B cell (primary cell): ENCODE measurements at regions not wholly inside any gene's neighbourhood (a gene's known extent, or its start where the extent isn't known, plus 50 kb on each side); places are given as distances from the start of the nearest gene placed in this dataset.

Source experiments
- ATAC-seq: fragments of 200-7000 bp; cut with Tn5 transposase; one replicate; pipeline ENCODE4 v1.10.0; 2021; ENCODE audit warnings: low read depth, mild to moderate bottlenecking, moderate number of reproducible peaks, moderate library complexity
- CTCF ChIA-PET: fragments of 350-600 bp; sonication (Branson Sonifier 250); formaldehyde crosslinking; loops from one replicate; lab custom pipeline; 2021; ENCODE audit warnings: antibody characterized with exemption, inconsistent platforms; lab: Charles Lee
- POLR2A ChIA-PET: fragments of 350-600 bp; sonication (Branson Sonifier 250); formaldehyde crosslinking; loops from one replicate; lab custom pipeline; 2021; ENCODE audit warnings: antibody characterized with exemption; lab: Charles Lee
- DNase-seq: peaks from one replicate; pipeline ENCODE4 v3.0.0; 2013
- H2AFZ ChIP-seq: 2 replicates; pipeline ENCODE4 v1.6.1; 2012; ENCODE audit warnings: mild to moderate bottlenecking, low read depth, low read length; ENCODE audit not compliant: insufficient read depth, poor library complexity, severe bottlenecking
- H3K27ac ChIP-seq, 2 donors: 1 replicate in 1 of 2; 2 replicates in 1 of 2; pipeline ENCODE4 v1.5.1; 2012 to 2013; ENCODE audit warnings: low read length in 2 of 2, mild to moderate bottlenecking in 2 of 2, moderate library complexity in 1 of 2
- H3K27me3 ChIP-seq, 4 experiments: fragments of 200-600 bp in 1 of 4; sonication (generic) in 1 of 4; replicated peaks in 1 of 4; 1 replicate in 2 of 4; 2 replicates in 2 of 4; pipeline versions ENCODE4 v1.6.1 to v1.7.0; 2013 to 2016; ENCODE audit warnings: low read length in 3 of 4, mild to moderate bottlenecking in 2 of 4, mixed read lengths in 1 of 4, moderate library complexity in 1 of 4; ENCODE audit not compliant: insufficient read depth in 4 of 4, control insufficient read depth in 3 of 4; ENCODE audit errors: control extremely low read depth in 1 of 4
- H3K36me3 ChIP-seq, 2 experiments: replicated peaks in 1 of 2; 1 replicate in 1 of 2; 2 replicates in 1 of 2; pipeline versions ENCODE4 v1.6.1 to v1.7.1; 2013; ENCODE audit warnings: low read length in 1 of 2; ENCODE audit not compliant: insufficient read depth in 2 of 2, control insufficient read depth in 1 of 2; ENCODE audit errors: control extremely low read depth in 1 of 2, extremely low read depth in 1 of 2
- H3K4me1 ChIP-seq, 2 donors: fragments of 200-600 bp in 1 of 2; sonication (generic) in 1 of 2; 1 replicate in 1 of 2; 2 replicates in 1 of 2; pipeline versions ENCODE4 v1.5.1 to v1.6.1; 2013 to 2017; ENCODE audit warnings: low read length in 2 of 2; ENCODE audit not compliant: control insufficient read depth in 2 of 2, insufficient read depth in 2 of 2
- H3K4me2 ChIP-seq: replicated peaks from 2 replicates; pipeline ENCODE3; 2012; ENCODE audit warnings: mild to moderate bottlenecking, low read depth, low read length; ENCODE audit not compliant: poor library complexity, severe bottlenecking
- H3K4me3 ChIP-seq, 5 experiments: fragments of 200-600 bp in 1 of 5; sonication (generic) in 1 of 5; 1 replicate in 3 of 5; 2 replicates in 2 of 5; pipeline versions ENCODE4 v1.5.1 to v1.7.0; 2011 to 2016; ENCODE audit warnings: low read length in 4 of 5, mild to moderate bottlenecking in 4 of 5, low read depth in 2 of 5, control low read depth in 1 of 5, moderate library complexity in 1 of 5; ENCODE audit not compliant: insufficient read depth in 1 of 5; ENCODE audit errors: control extremely low read depth in 1 of 5, extremely low read depth in 1 of 5
- H3K79me2 ChIP-seq: fragments of 200-600 bp; sonication (generic); one replicate; pipeline ENCODE4 v1.6.0; 2016; ENCODE audit warnings: low read length; ENCODE audit not compliant: control insufficient read depth, insufficient read depth
- H3K9ac ChIP-seq: fragments of 200-600 bp; sonication (generic); 2 replicates; pipeline ENCODE4 v1.6.1; 2017; ENCODE audit warnings: mild to moderate bottlenecking, low read length, moderate library complexity
- H3K9me3 ChIP-seq, 3 donors: one replicate each; pipeline versions ENCODE4 v1.6.1 to v1.7.1; 2013; ENCODE audit warnings: low read length in 2 of 3; ENCODE audit not compliant: control insufficient read depth in 2 of 3, insufficient read depth in 1 of 3; ENCODE audit errors: control extremely low read depth in 1 of 3
- H4K20me1 ChIP-seq: 2 replicates; pipeline ENCODE4 v1.6.0; 2012; ENCODE audit warnings: mild to moderate bottlenecking, low read length; ENCODE audit not compliant: insufficient read depth, control insufficient read depth, poor library complexity, severe bottlenecking
- H3K27ac Mint-ChIP-seq: one replicate; pipeline ENCODE4 v1.8.0; 2021; ENCODE audit warnings: mixed read lengths
- H3K27me3 Mint-ChIP-seq: one replicate; pipeline ENCODE4 v1.8.0; 2021; ENCODE audit warnings: mixed read lengths
- H3K4me1 Mint-ChIP-seq: one replicate; pipeline ENCODE4 v1.8.0; 2021; ENCODE audit warnings: mixed read lengths
- H3K4me3 Mint-ChIP-seq: one replicate; pipeline ENCODE4 v1.8.0; 2021; ENCODE audit warnings: mixed read lengths
- H3K9me3 Mint-ChIP-seq: one replicate; pipeline ENCODE4 v1.8.0; 2022; ENCODE audit warnings: mixed read lengths; ENCODE audit not compliant: insufficient read depth
- EZH2 ChIP-seq: IDR thresholded peaks from 2 replicates; pipeline ENCODE4 v1.6.1; 2012; ENCODE audit warnings: borderline replicate concordance, low read depth, mild to moderate bottlenecking, moderate library complexity, low read length; ENCODE audit not compliant: insufficient read depth, poor library complexity, severe bottlenecking
- WGBS: methylation state at CpG from one replicate; pipeline ENCODE4 v1.1.5; 2013; ENCODE audit warnings: missing lambda C conversion rate; ENCODE audit not compliant: insufficient coverage; 5-methylcytosine and 5-hydroxymethylcytosine counted together
- intact Hi-C: fragments of 100-400 bp; cut with micrococcal nuclease; formaldehyde crosslinking; loops from one replicate; pipeline ENCODE4 v1.10.0; 2022
- TF ChIP-seq, protein P1 (sequence below): fragments of 200-600 bp; IDR thresholded peaks from one replicate; pipeline ENCODE4 v1.8.0; 2022; ENCODE audit warnings: antibody characterized with exemption, mild to moderate bottlenecking

DNA sequence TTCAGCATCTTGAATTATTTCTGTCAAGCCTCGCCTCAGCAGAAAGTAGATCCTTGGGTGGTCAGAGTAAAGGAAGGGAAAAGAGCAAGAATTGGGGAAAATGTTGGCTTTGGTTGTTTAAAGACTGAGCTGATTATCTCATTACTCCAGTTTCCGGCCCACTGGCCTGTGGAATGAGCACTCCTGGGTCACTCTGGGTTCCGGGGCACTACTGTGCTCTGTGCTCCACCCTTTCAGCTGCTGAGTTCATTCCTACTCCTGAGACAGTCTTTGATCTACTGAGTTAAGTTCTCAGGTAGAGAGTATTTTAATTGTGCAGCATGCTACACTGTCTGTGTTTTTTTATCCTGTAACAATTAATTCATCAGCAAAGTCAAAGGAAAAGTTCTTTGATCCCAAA is 427.7 kb downstream of the CDH2 start:
- no peak for DNase-seq
- H3K9me3 Mint-ChIP-seq = no peaks in the 10 kb centered on the region
- CTCF ChIA-PET = no interaction called here
- no peak for TF ChIP-seq EZH2
- TF ChIP-seq, protein P1, sequence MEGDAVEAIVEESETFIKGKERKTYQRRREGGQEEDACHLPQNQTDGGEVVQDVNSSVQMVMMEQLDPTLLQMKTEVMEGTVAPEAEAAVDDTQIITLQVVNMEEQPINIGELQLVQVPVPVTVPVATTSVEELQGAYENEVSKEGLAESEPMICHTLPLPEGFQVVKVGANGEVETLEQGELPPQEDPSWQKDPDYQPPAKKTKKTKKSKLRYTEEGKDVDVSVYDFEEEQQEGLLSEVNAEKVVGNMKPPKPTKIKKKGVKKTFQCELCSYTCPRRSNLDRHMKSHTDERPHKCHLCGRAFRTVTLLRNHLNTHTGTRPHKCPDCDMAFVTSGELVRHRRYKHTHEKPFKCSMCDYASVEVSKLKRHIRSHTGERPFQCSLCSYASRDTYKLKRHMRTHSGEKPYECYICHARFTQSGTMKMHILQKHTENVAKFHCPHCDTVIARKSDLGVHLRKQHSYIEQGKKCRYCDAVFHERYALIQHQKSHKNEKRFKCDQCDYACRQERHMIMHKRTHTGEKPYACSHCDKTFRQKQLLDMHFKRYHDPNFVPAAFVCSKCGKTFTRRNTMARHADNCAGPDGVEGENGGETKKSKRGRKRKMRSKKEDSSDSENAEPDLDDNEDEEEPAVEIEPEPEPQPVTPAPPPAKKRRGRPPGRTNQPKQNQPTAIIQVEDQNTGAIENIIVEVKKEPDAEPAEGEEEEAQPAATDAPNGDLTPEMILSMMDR = no peak
- WGBS = 78% methylated on average over 3 of the region's 3 CpGs
- Histone ChIP-seq H2AFZ (no peak overlapping the region), H3K27me3 (no peaks in the 10 kb centered on the region), H3K4me3 (no peak overlapping the region), H3K79me2 (no peaks in the 10 kb centered on the region), H3K4me1 (no peaks in the 10 kb centered on the region), H3K9me3 (no peaks in the 10 kb centered on the region), H3K27ac (no peak overlapping the region), H3K36me3 (no peaks in the 10 kb centered on the region), H4K20me1 (no peaks in the 10 kb centered on the region), H3K9ac (no peak overlapping the region), H3K4me2 (no peak overlapping the region)
- no peaks in the 10 kb centered on the region for H3K4me1 Mint-ChIP-seq
- POLR2A ChIA-PET = no interaction called here
- intact Hi-C loops = no loop called here
- H3K4me3 Mint-ChIP-seq = no peak overlapping the region
- no peaks in the 10 kb centered on the region for H3K27me3 Mint-ChIP-seq
- no peak for ATAC-seq
- no peak overlapping the region for H3K27ac Mint-ChIP-seq

DNA sequence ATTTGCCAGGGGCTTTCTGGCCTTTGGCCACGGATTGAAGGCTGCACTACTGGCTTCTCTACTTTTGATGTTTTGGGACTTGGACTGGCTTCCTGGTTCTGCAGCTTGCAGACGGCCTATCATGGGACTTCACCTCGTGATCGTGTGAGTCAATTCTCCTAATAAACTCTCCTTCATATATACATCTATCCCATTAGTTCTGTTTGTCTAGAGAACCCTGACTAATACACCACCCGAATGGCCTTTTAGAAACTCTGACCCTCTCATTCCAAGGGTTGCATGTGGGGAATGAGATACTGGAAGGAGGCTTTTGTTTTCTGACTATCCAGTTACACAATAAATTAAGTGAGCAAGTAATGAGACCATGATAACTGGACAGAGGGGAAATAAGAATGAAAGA is 430.7 kb downstream of the CDH2 start:
- H2AFZ ChIP-seq = no peak overlapping the region
- no peaks in the 10 kb centered on the region for H3K9me3 ChIP-seq
- no peaks in the 10 kb centered on the region for H3K36me3 ChIP-seq
- no peaks in the 10 kb centered on the region for H3K79me2 ChIP-seq
- H3K27me3 Mint-ChIP-seq = no peaks in the 10 kb centered on the region
- no peaks in the 10 kb centered on the region for H4K20me1 ChIP-seq
- H3K27ac ChIP-seq = no peak overlapping the region
- ATAC-seq (no peak), DNase-seq (no peak)
- H3K9ac ChIP-seq = no peak overlapping the region
- no peak overlapping the region for H3K4me3 Mint-ChIP-seq
- ChIA-PET CTCF (no interaction called here), POLR2A (no interaction called here)
- TF ChIP-seq, protein P1 = no peak
- no peak for TF ChIP-seq EZH2
- no peaks in the 10 kb centered on the region for H3K4me1 ChIP-seq
- H3K9me3 Mint-ChIP-seq = no peaks in the 10 kb centered on the region
- WGBS = 88% methylated on average over 1 of the region's 5 CpGs
- no peaks in the 10 kb centered on the region for H3K27me3 ChIP-seq
- no peak overlapping the region for H3K27ac Mint-ChIP-seq
- H3K4me1 Mint-ChIP-seq = no peaks in the 10 kb centered on the region
- intact Hi-C loops = no loop called here
- H3K4me2 ChIP-seq = no peak overlapping the region
- no peak overlapping the region for H3K4me3 ChIP-seq
